HUES6 (cell line): ENCODE measurements at regions not wholly inside any gene's neighbourhood (a gene's known extent, or its start where the extent isn't known, plus 50 kb on each side); places are given as distances from the start of the nearest gene placed in this dataset.
A peak's percentile ranks its signal among the peaks of the same experiment; 100 is the strongest.

Experiments used
- H3K27ac ChIP-seq: 2 replicates; pipeline ENCODE4 v1.7.0; 2013; ENCODE audit warnings: low read depth, mild to moderate bottlenecking, low read length, inconsistent platforms
- H3K27me3 ChIP-seq: 2 replicates; pipeline ENCODE4 v1.6.1; 2013; ENCODE audit warnings: low read length; ENCODE audit not compliant: control insufficient read depth, insufficient read depth
- H3K36me3 ChIP-seq: 2 replicates; pipeline ENCODE4 v1.6.1; 2013; ENCODE audit warnings: low read length; ENCODE audit not compliant: control insufficient read depth, insufficient read depth
- H3K4me1 ChIP-seq: 2 replicates; pipeline ENCODE4 v1.6.1; 2013; ENCODE audit warnings: low read length; ENCODE audit not compliant: control insufficient read depth, insufficient read depth
- H3K4me3 ChIP-seq: 2 replicates; pipeline ENCODE4 v1.5.1; 2013; ENCODE audit warnings: low read depth, low read length
- H3K9ac ChIP-seq: one replicate; pipeline ENCODE4 v1.6.1; 2013; ENCODE audit warnings: mild to moderate bottlenecking, low read length
- H3K9me3 ChIP-seq: 2 replicates; pipeline ENCODE4 v1.6.1; 2013; ENCODE audit warnings: low read depth, low read length; ENCODE audit not compliant: control insufficient read depth, insufficient read depth

DNA sequence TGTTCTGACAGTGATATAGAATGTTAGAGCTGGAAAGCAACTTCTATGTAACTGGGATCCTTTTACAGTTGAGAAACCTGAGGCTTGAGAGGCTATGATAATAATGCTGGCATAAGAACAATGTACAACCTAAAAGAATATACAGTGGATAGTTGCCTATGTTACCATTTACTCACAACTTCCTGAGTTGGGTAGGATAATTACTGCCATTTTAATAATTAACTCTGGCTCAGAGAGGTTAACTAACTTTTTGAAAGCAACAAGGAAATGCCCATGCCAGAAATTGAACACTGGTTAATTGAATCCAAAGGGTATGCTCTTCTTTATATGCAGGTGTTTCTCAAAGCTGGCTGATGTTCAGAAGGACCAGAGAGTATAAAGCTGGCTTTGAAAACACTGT, 530.7 kb upstream of the MAP3K7 start:
- no peak overlapping the region for H3K9ac ChIP-seq
- no peaks in the 10 kb centered on the region for H3K36me3 ChIP-seq
- H3K4me3 ChIP-seq, result no peak overlapping the region
- H3K27ac ChIP-seq, result no peak overlapping the region
- no peaks in the 10 kb centered on the region for H3K27me3 ChIP-seq
- no peaks in the 10 kb centered on the region for H3K4me1 ChIP-seq
- H3K9me3 ChIP-seq, result no peaks in the 10 kb centered on the region

- no peaks in the 10 kb centered on the region for H3K4me1 ChIP-seq
- H3K36me3 ChIP-seq, result no peaks in the 10 kb centered on the region
- no peaks in the 10 kb centered on the region for H3K9me3 ChIP-seq
- H3K4me3 ChIP-seq, result no peak overlapping the region
- H3K27ac ChIP-seq, result no peak overlapping the region
- no peaks in the 10 kb centered on the region for H3K27me3 ChIP-seq
- H3K9ac ChIP-seq, result no peak overlapping the region
Measured at GRCh38 chr6:91114123-91114708, 527.3 kb upstream of the MAP3K7 start.

GRCh38 chr6:91106083-91106482, 519.2 kb upstream of the MAP3K7 start:
- Histone ChIP-seq H3K9ac (no peak overlapping the region), H3K27me3 (no peaks in the 10 kb centered on the region)

GRCh38 chr6:91105532-91105931, 518.7 kb upstream of the MAP3K7 start:
- Histone ChIP-seq H3K4me1 (no peaks in the 10 kb centered on the region), H3K27me3 (no peaks in the 10 kb centered on the region), H3K36me3 (no peaks in the 10 kb centered on the region), H3K4me3 (no peak overlapping the region), H3K27ac (no peak overlapping the region), H3K9ac (no peak overlapping the region), H3K9me3 (no peaks in the 10 kb centered on the region)

More at GRCh38 chr6:91106083-91106482, 519.2 kb upstream of the MAP3K7 start:
- Histone ChIP-seq H3K36me3 (no peaks in the 10 kb centered on the region), H3K27ac (no peak overlapping the region), H3K4me1 (no peaks in the 10 kb centered on the region), H3K9me3 (no peaks in the 10 kb centered on the region), H3K4me3 (no peak overlapping the region)

DNA sequence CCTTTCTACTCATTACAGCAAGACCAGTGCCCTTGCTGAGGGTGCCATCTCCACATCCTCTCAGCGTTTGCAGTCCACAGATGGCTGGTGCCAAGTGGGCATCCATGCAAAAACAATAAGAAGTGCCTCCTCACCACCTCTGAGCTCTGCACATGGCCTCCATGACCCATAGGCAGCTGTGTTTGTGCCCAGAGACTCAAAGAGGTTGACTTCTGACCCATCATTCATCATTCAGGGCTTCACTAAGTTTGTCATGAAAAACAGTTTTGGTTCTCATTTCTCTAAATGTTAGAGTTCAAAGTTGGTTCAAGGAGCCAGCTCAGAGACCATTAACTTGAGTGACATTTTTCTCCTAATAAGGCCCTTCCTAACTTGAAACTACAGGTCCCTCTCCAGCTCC, 512.6 kb upstream of the MAP3K7 start:
- Histone ChIP-seq H3K9ac (no peak overlapping the region), H3K9me3 (no peaks in the 10 kb centered on the region), H3K27me3 (no peaks in the 10 kb centered on the region), H3K4me3 (no peak overlapping the region), H3K36me3 (no peaks in the 10 kb centered on the region), H3K4me1 (no peaks in the 10 kb centered on the region), H3K27ac (no peak overlapping the region)

DNA sequence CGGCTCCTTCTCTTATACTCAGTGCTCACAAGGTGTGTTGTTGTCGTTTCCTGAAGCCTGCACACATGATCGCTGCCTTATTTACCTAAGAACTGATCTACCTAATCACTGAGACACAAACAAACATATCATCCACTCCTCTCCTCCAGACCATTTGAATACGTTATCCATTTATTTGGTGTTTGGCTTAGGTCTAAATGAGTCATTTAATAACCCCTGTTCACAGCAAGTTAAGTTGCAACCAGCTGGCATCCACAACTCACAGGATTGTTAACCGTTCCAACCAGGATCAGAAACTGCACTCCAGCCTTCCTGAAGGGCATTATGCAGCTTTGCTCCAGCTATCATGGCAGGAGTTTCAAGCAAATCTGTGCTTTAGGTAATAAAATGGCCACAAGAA, 511.1 kb upstream of the MAP3K7 start:
- no peaks in the 10 kb centered on the region for H3K9me3 ChIP-seq
- H3K9ac ChIP-seq, result no peak overlapping the region
- no peaks in the 10 kb centered on the region for H3K4me1 ChIP-seq
- no peaks in the 10 kb centered on the region for H3K27me3 ChIP-seq
- no peak overlapping the region for H3K4me3 ChIP-seq
- H3K36me3 ChIP-seq, result no peaks in the 10 kb centered on the region
- no peak overlapping the region for H3K27ac ChIP-seq

DNA sequence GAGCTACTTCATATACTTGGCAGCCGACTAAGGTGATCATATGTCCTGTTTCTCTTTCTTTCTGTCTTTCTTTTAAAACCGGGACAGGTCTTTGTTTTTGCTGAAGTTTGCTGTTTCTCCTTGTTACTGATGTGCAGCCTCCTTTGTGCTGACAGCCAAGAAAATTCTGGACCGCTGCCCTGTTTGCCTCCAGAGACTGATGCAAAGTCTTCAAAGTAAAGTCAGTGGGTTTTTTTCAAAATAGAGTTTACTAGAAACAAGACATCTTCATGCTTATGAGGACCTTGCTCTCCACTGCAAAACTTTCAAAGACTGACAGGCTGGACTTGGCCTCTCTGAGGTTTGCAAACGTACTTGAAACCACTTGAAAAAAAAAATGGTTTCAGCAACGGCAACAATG, 510.5 kb upstream of the MAP3K7 start:
- H3K4me3 ChIP-seq, result no peak overlapping the region
- no peak overlapping the region for H3K9ac ChIP-seq
- no peaks in the 10 kb centered on the region for H3K9me3 ChIP-seq
- H3K27ac ChIP-seq, result no peak overlapping the region
- no peaks in the 10 kb centered on the region for H3K36me3 ChIP-seq
- H3K27me3 ChIP-seq, result no peaks in the 10 kb centered on the region
- H3K4me1 ChIP-seq, result no peaks in the 10 kb centered on the region

DNA sequence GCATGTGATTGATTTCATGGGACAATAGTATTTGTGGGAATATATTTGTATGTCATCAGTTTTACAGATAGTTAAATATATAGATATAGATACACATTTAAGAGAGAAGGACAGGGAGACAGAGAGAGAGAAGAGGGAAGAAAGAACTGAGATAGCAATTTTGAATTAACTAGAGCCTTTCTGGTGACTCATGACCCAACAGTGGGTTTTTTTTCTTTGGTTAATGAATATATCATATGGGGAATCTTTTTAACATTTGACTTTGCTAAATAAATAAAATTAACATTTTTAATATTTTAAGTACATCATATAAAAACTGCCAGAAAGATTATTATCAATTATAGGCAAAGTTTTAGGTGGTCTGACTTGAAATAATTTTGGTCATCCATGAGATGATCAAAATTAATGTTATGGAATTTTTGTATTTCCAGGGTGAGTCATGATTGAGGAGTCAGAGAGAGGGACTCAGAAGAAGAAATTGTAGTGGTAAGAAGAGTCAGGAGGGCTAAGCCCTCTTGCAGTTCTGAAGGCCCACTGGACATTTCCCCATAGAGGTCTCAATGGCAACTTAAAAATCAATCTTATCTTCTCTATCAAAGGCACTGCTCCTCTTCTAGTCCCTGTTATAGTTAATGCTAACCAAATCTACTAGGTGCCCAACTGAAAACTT, 508.1 kb upstream of the MAP3K7 start:
- Histone ChIP-seq H3K9me3 (no peaks in the 10 kb centered on the region), H3K27ac (no peak overlapping the region), H3K36me3 (no peaks in the 10 kb centered on the region), H3K4me3 (no peak overlapping the region), H3K9ac (no peak overlapping the region), H3K27me3 (no peaks in the 10 kb centered on the region), H3K4me1 (no peaks in the 10 kb centered on the region)

DNA sequence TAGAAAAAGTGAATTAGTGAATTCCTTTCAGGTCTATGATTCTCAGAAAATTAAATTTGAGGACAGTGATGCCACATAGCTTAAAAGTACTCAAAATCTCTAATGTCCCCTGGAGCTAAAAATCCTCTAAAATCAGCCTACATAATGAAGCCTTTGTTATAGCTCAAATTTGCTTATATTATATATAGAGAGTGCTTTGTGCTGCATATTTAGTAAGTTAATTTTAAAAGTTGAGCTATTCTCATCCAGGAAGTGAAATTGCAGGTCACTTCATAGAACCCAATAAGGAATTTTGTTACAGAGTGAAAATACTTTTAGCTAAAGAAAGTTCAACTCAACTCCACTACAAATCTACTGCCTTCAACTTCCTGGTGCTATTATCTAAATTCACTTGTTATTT, 507.5 kb upstream of the MAP3K7 start:
- no peaks in the 10 kb centered on the region for H3K4me1 ChIP-seq
- H3K27me3 ChIP-seq, result no peaks in the 10 kb centered on the region
- no peak overlapping the region for H3K27ac ChIP-seq
- H3K4me3 ChIP-seq, result no peak overlapping the region
- H3K9ac ChIP-seq, result no peak overlapping the region
- no peaks in the 10 kb centered on the region for H3K9me3 ChIP-seq
- H3K36me3 ChIP-seq, result no peaks in the 10 kb centered on the region

DNA sequence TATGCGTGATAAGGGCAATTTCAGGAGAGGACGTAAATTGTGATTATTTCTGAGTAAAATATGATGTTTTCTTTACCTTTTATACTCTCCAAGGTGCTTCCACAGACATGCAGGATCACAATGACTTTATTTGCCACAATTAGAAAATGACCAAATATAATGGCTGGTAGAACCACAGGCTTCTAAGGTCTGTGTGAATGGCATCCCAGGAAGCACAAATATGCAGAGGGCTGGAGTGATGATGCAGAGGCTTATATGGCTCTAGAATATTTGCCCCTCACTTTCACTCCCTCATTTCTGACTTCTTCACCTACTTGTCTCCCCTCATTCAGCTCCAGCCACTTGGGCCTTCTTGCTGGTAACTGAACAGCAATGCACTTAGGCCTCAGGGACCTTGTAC, 502.1 kb upstream of the MAP3K7 start:
- no peaks in the 10 kb centered on the region for H3K36me3 ChIP-seq
- H3K27me3 ChIP-seq, result no peaks in the 10 kb centered on the region
- no peaks in the 10 kb centered on the region for H3K9me3 ChIP-seq
- no peak overlapping the region for H3K9ac ChIP-seq
- no peak overlapping the region for H3K4me3 ChIP-seq
- peaks cover 19% of the 10 kb centered on the region for H3K4me1 ChIP-seq
- no peak overlapping the region for H3K27ac ChIP-seq

DNA sequence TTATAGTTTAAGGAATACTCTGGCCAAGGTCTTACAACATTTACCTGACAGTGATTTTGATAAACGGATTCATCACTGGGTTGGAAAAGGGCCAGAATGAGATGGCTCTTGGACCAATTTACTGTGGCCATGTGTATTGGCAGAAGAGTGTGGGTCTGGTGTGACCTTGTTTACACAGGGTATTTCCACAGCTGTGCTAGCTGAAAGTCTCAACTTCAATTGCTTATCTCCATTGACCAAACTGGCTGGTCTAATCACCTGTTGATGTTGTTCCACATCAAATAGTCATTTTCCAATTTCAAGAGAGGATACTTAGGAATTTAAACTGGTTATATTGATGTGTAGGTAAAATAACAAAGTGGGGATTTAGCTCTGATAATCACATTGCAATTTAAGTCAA, 501.6 kb upstream of the MAP3K7 start:
- Histone ChIP-seq H3K4me3 (no peak overlapping the region), H3K27me3 (no peaks in the 10 kb centered on the region), H3K9me3 (no peaks in the 10 kb centered on the region), H3K9ac (no peak overlapping the region), H3K4me1 (peaks cover 21% of the 10 kb centered on the region), H3K36me3 (no peaks in the 10 kb centered on the region), H3K27ac (0 out of 2 replicates have a peak overlapping the region, but pooled peaks have one; percentile 16)
